Panc1 (cell line): ENCODE measurements at regions not wholly inside any gene's neighbourhood (a gene's known extent, or its start where the extent isn't known, plus 50 kb on each side); places are given as distances from the start of the nearest gene placed in this dataset.

Experiments used
- ATAC-seq: fragments of 200-7000 bp; cut with Tn5 transposase; 2 replicates; pipeline ENCODE4 v1.9.1; 2020; ENCODE audit warnings: mild to moderate bottlenecking, moderate library complexity
- BruUV-seq: library from RNA; stranded (reverse); fragments of 400-500 nt; replicated peaks from 2 replicates; lab custom pipeline; 2021; lab: Mats Ljungman, UMichigan
- CTCF ChIA-PET: fragments of 300-600 bp; sonication (Branson Sonifier 250); formaldehyde crosslinking; loops from one replicate; lab custom pipeline; 2022; ENCODE audit warnings: antibody characterized with exemption; lab: Charles Lee
- POLR2A ChIA-PET: fragments of 300-600 bp; sonication (Branson Sonifier 250); formaldehyde crosslinking; loops from one replicate; lab custom pipeline; 2022; ENCODE audit warnings: antibody characterized with exemption; lab: Charles Lee
- DNase-seq: peaks from one replicate; pipeline ENCODE4 v3.0.0-alpha.2; 2010; ENCODE audit warnings: low read depth, low spot score
- H3K27ac ChIP-seq: 2 replicates; pipeline ENCODE4 v1.5.1; 2011; ENCODE audit warnings: mild to moderate bottlenecking, low read length, inconsistent platforms
- H3K27me3 ChIP-seq: fragments of 200-500 bp; sonication (Bioruptor generic); 2 replicates; pipeline ENCODE4 v1.6.0; 2014; ENCODE audit warnings: low read length, inconsistent platforms; ENCODE audit not compliant: control insufficient read depth, insufficient read depth
- H3K36me3 ChIP-seq: fragments of 200-500 bp; sonication (Bioruptor generic); 2 replicates; pipeline ENCODE4 v1.5.1; 2014; ENCODE audit warnings: inconsistent platforms, mild to moderate bottlenecking, low read length, moderate library complexity; ENCODE audit not compliant: control insufficient read depth, insufficient read depth
- H3K4me1 ChIP-seq: 2 replicates; pipeline ENCODE4 v1.5.1; 2011; ENCODE audit warnings: inconsistent platforms, mild to moderate bottlenecking, low read length, moderate library complexity; ENCODE audit not compliant: control insufficient read depth, insufficient read depth
- H3K4me3 ChIP-seq, 2 experiments: 2 replicates each; pipeline ENCODE4 v1.5.1; 2011 to 2012; ENCODE audit warnings: low read depth in 2 of 2, low read length in 2 of 2, mild to moderate bottlenecking in 2 of 2, inconsistent platforms in 1 of 2, moderate library complexity in 1 of 2
- H3K9me3 ChIP-seq: fragments of 200-500 bp; sonication (Bioruptor generic); 2 replicates; pipeline ENCODE4 v1.5.1; 2014; ENCODE audit warnings: low read depth, mild to moderate bottlenecking, inconsistent platforms, low read length, moderate library complexity; ENCODE audit not compliant: control insufficient read depth, insufficient read depth
- POLR2AphosphoS5 ChIP-seq: IDR thresholded peaks from 2 replicates; pipeline ENCODE4 v1.6.1; 2012; ENCODE audit warnings: mild to moderate bottlenecking, low read depth, low read length, moderate library complexity
- SIN3A ChIP-seq: IDR thresholded peaks from 2 replicates; pipeline ENCODE4 v1.6.1; 2012; ENCODE audit warnings: low read depth, mild to moderate bottlenecking, low read length, moderate library complexity, borderline replicate concordance; ENCODE audit not compliant: insufficient read depth
- TCF7L2 ChIP-seq: IDR thresholded peaks from 2 replicates; pipeline ENCODE4 v1.6.1; 2011; ENCODE audit warnings: mild to moderate bottlenecking, low read depth, low read length, inconsistent platforms
- in situ Hi-C: cut with HindIII; loops from 2 replicates; pipeline ENCODE4 v1.10.0; 2016; ENCODE audit warnings: low sequenced_read_pairs, low pct_unique_long_range_greater_than_20kb
- intact Hi-C: fragments of 100-400 bp; cut with micrococcal nuclease; formaldehyde crosslinking; loops from one replicate; pipeline ENCODE4 v1.10.0; 2022; ENCODE audit not compliant: unreplicated experiment
- TF ChIP-seq, protein P1 (sequence below), 2 experiments: IDR thresholded peaks; 2 replicates each; pipeline ENCODE4 v1.6.1; 2011 to 2012; ENCODE audit warnings: low read depth in 2 of 2, control low read depth in 1 of 2, low read length in 1 of 2, mild to moderate bottlenecking in 1 of 2, moderate library complexity in 1 of 2; ENCODE audit not compliant: insufficient read depth in 1 of 2
- TF ChIP-seq, protein P2 (sequence below): fragments of 450-650 bp; IDR thresholded peaks from 2 replicates; pipeline ENCODE4 v1.5.1; 2017; ENCODE audit warnings: mild to moderate bottlenecking

DNA sequence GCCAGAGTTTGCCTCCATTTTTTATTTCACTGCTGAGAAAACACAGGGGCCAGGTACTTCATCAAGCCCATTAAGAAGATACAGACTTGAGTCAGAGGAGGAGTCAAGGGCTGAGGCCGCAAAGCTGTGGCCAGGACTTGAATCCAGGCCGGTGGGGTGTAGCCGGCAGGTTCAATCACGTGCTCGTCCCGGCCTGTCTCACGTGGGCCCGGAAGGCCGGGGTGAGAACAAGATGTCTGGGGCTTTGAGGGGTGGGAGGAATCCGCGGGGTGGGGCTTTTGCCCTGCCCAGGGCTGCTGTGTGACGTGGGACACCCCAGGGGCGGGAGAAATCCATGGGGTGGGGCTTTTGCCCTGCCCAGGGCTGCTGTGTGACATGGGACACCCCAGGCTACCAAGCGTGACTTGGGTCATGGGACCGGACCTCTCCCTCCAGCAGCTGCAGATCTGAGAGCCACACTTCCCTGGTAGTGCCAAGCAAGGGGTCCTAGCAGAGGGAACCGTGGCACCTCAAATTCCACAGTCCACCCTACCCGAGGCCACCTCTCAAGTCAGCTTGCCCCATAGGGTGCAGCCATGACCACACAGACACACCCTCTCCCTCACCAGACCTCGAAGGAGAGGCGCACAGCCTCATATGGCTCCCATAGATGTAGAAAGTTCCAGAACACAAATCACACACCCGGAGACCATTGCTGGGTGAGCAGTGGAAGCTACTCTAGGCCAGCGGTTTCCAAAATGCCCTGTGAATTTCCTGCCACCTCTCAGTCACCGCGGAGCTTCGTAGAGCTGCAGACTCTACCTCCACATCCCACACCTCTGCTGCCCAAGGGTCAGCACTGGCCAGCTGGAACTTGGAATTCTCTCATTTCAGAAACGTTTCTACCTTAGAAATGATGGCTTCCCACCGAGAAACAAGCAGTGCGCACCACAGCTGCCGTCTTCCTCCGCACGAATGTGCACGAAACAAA is 156.1 kb downstream of the DLL1 start:
- Histone ChIP-seq H3K4me3 (no peak overlapping the region), H3K27ac (no peak overlapping the region), H3K9me3 (no peaks in the 10 kb centered on the region), H3K4me1 (no peaks in the 10 kb centered on the region), H3K27me3 (no peaks in the 10 kb centered on the region), H3K36me3 (no peaks in the 10 kb centered on the region)
- POLR2A ChIA-PET, result no interaction called here
- no TSS peak for BruUV-seq
- ATAC-seq (no peak; the same call in 1 of the 2 replicates), DNase-seq (no peak)
- CTCF ChIA-PET, result no interaction called here
- no peak for TF ChIP-seq TCF7L2
- in situ Hi-C loops (no loop called here), intact Hi-C loops (no loop called here)

DNA sequence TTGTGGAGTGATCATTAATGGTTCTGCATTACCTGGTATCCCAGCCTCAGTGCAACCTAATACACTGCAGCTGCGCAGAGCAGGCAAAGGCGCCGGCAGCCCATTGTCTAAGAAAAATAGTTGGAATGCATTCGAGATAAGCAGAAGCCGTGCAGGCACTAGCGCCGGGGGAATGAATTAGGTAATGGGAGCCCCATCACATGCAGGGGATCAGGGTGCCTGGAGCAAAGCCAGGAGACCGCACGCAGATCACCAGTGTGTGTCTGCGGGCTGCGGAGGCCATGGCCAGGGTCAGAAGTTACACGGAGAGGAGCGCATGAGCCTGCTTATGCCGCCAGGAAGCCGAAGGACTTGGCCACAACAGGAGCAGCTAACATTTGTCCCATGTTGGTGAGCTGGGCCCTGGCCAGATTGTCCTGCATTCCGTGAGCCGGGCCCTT is 156.8 kb downstream of the DLL1 start:
- DNase-seq (no peak), ATAC-seq (no peak)
- CTCF ChIA-PET, result no interaction called here
- TF ChIP-seq, protein P1, sequence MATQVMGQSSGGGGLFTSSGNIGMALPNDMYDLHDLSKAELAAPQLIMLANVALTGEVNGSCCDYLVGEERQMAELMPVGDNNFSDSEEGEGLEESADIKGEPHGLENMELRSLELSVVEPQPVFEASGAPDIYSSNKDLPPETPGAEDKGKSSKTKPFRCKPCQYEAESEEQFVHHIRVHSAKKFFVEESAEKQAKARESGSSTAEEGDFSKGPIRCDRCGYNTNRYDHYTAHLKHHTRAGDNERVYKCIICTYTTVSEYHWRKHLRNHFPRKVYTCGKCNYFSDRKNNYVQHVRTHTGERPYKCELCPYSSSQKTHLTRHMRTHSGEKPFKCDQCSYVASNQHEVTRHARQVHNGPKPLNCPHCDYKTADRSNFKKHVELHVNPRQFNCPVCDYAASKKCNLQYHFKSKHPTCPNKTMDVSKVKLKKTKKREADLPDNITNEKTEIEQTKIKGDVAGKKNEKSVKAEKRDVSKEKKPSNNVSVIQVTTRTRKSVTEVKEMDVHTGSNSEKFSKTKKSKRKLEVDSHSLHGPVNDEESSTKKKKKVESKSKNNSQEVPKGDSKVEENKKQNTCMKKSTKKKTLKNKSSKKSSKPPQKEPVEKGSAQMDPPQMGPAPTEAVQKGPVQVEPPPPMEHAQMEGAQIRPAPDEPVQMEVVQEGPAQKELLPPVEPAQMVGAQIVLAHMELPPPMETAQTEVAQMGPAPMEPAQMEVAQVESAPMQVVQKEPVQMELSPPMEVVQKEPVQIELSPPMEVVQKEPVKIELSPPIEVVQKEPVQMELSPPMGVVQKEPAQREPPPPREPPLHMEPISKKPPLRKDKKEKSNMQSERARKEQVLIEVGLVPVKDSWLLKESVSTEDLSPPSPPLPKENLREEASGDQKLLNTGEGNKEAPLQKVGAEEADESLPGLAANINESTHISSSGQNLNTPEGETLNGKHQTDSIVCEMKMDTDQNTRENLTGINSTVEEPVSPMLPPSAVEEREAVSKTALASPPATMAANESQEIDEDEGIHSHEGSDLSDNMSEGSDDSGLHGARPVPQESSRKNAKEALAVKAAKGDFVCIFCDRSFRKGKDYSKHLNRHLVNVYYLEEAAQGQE (IDR thresholded peaks at IDR 0.05; ENCODE audit: insufficient read depth in 1 of 2, low read depth in 2 of 2, low read length in 1 of 2), result no peak
- Histone ChIP-seq H3K4me1 (no peaks in the 10 kb centered on the region), H3K9me3 (no peaks in the 10 kb centered on the region), H3K27me3 (no peaks in the 10 kb centered on the region), H3K36me3 (no peaks in the 10 kb centered on the region), H3K4me3 (no peak overlapping the region), H3K27ac (no peak overlapping the region)
- in situ Hi-C loops (no loop called here), intact Hi-C loops (no loop called here)
- no TSS peak for BruUV-seq
- POLR2A ChIA-PET, result no interaction called here

GRCh38 chr6:170132561-170132991 is 158.3 kb downstream of the DLL1 start:
- intact Hi-C loops (no loop called here), in situ Hi-C loops (no loop called here)
- no TSS peak for BruUV-seq
- no peak for ATAC-seq
- ChIA-PET CTCF (no interaction called here), POLR2A (no interaction called here)
- Histone ChIP-seq H3K9me3 (no peaks in the 10 kb centered on the region), H3K4me1 (no peaks in the 10 kb centered on the region), H3K36me3 (no peaks in the 10 kb centered on the region), H3K27me3 (no peaks in the 10 kb centered on the region), H3K4me3 (no peak overlapping the region), H3K27ac (no peak overlapping the region)
- no peak for DNase-seq
- TF ChIP-seq, protein P2, sequence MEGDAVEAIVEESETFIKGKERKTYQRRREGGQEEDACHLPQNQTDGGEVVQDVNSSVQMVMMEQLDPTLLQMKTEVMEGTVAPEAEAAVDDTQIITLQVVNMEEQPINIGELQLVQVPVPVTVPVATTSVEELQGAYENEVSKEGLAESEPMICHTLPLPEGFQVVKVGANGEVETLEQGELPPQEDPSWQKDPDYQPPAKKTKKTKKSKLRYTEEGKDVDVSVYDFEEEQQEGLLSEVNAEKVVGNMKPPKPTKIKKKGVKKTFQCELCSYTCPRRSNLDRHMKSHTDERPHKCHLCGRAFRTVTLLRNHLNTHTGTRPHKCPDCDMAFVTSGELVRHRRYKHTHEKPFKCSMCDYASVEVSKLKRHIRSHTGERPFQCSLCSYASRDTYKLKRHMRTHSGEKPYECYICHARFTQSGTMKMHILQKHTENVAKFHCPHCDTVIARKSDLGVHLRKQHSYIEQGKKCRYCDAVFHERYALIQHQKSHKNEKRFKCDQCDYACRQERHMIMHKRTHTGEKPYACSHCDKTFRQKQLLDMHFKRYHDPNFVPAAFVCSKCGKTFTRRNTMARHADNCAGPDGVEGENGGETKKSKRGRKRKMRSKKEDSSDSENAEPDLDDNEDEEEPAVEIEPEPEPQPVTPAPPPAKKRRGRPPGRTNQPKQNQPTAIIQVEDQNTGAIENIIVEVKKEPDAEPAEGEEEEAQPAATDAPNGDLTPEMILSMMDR, result no peak
- TF ChIP-seq TCF7L2 (no peak), SIN3A (no peak), POLR2AphosphoS5 (no peak)
- TF ChIP-seq, protein P1 (IDR thresholded peaks at IDR 0.05; ENCODE audit: insufficient read depth in 1 of 2, low read depth in 2 of 2, low read length in 1 of 2), result no peak
